Daoy (cell line): ENCODE measurements at regions not wholly inside any gene's neighbourhood (a gene's known extent, or its start where the extent isn't known, plus 50 kb on each side); places are given as distances from the start of the nearest gene placed in this dataset.
A peak's percentile ranks its signal among the peaks of the same experiment; 100 is the strongest.
"Not testable (repeated sequence)": the region's sequence is repeated elsewhere in the genome, so short reads cannot be mapped to it uniquely, and the experiment has no call there.

Experiments
- DNase-seq: peaks from one replicate; pipeline ENCODE4 v3.0.0-alpha.2; 2015; ENCODE audit warnings: low read depth

- DNase-seq = no peak
These were observed 938.0 kb downstream of the GALC start for GRCh38 chr14:87055007-87055406.

- DNase-seq = no peak
These were observed 940.2 kb downstream of the GALC start for GRCh38 chr14:87052646-87053225.

- no peak for DNase-seq
These were observed 942.6 kb downstream of the GALC start for GRCh38 chr14:87050421-87050820.

- peak; percentile 35 for DNase-seq
These were observed 943.0 kb downstream of the GALC start for GRCh38 chr14:87049950-87050349.

DNA sequence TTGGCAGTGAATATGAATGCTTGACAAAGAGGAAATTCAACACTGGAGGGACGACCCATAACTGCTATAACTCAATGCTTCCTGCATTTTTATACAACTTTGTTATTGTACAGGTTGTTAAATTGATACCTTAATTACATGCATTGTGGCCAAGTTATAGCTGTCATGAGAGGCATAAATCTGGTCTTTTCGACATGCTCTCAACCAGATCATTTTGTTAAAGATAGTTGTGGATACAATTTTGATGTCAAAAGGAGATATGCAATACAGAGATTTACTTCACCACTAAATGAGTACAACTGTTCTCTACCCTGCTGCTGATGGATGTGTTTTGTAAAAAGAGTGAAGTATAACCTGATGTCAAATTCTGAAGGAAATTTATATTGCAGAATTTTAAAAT, 946.0 kb downstream of the GALC start:
- DNase-seq = no peak

DNA sequence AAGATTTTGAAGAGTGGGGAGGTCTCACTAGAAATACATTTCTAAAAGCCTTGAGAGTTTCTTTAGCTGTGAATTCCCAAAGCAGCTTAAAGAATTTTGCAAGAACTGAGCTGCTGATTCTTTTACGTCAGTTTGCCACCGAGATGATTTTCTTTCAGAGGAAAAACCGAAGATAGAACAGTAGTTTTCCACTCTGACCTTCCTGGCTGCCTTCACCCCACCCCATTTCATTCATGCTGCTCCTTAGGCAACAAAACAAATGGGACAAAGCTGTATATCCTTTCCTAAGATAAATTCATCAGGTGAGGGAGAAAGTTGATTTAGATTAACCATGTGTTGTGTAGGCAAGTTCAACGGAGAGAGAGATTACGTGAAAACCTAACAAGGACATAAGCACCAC, 947.0 kb downstream of the GALC start:
- DNase-seq = no peak

- no peak for DNase-seq
These were observed 947.7 kb downstream of the GALC start for GRCh38 chr14:87045246-87045645.

DNA sequence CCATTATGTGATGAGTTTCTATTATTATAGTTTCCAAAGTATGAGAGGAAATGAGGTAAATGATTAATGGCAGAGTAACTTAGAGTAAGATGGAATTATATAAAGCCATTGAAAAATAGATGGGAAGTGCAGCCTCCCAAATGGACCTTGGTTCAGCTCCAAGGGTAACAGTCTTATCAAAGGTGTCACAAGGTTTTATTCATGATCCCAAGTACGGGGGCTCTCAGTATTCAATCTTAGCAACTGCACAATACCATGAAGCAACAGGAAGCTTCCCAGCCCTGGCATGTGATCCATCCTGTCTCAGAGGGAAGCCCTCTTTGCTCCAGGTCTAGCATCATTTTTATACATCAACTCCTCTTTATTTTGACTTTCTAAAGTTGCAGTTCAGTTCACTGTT, 948.2 kb downstream of the GALC start:
- no peak for DNase-seq

DNA sequence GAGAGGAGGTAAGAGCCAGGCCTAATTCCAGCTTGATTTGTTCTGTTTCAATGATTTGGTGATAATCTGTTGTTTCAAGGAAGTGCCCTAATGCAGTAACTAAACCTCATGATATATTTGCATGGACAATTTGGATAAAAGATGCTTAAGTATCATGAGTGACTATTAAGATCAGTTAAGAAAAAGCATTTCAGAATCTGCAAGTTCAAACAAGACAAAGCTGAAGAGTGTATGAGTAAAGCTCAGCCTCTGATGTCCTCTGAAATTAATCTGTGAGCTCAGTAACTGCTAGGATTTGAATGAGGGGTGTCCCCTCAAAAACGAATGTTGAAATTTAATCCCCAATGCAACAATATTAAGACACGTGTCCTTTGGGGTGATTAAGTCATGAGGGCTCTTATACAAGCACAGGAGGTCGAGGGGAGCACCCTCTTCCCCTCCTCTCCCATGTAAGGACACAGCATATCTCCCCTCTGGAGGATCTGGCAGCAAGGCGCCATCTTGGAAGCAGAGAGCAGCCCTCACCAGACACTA, 949.2 kb downstream of the GALC start:
- DNase-seq = no peak

DNA sequence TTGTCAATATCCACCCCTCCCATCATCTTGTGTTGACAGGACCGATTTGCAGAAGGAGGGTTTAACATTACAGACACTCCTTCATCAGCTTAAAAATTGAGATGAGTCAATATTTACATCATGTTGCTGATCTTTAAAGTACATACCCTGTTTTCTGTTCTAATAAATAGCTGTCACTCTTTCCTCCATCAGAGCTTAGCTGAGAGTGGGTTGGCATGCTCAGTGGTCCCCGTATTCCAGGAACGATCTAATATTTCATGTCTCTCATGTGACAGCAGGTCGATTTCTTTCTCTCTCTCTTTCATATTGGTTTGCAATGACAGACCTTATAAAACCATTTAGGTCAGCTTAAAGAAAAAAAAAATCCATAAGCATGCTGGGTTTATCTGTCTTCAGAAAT, 950.6 kb downstream of the GALC start:
- no peak for DNase-seq

DNA sequence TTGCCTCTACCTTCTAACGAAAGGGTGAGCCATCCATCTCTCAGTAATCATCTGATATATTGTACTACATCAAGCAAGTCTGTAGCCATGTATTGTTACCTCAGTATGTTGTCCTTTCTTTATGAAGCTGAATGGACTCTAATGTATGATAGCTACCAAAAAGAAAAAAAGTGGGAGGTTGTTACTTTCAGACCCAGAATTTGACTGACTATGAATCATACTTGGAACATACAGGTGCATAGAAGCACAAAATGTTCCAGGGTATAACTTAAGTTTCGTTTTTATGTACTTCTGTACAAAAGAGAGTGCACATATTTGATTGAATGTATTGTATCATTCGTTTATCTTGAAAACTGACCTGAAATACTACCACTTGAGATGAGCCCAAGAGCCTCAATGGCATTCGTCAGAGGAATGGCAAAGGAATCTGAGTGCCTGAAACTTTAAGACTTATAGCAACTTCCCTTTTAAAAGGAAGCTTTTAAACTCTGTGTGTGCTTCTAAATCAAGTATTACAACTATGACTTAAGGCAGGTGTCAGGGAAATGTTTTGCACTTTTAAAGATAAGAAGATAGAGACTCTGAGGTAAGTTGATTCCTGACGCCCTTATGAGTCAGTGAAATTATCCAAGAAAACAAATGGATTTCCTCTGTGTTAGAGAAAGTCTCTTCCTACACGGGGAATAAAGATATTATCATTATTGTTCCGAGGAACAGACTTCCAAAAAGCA, 951.5 kb downstream of the GALC start:
- DNase-seq = no peak

DNA sequence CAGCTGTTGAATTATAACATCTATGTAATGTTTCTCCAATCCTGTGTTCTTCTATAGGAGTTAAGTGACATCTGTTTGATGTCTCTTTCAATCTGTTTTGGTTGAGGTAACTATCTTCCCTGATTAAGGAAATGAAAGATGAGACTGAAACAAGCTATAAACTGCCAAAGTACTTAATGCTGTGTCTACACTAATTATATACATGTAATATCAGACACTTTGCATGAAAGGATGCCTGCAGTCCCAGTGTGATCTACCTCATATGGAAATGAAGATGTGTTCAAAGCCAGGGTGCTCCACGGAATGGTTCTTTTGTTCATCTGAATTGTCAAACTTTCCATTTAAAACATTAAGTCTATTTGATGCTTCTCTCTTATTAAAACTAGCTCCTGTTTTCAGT, 958.3 kb downstream of the GALC start:
- DNase-seq = no peak

DNA sequence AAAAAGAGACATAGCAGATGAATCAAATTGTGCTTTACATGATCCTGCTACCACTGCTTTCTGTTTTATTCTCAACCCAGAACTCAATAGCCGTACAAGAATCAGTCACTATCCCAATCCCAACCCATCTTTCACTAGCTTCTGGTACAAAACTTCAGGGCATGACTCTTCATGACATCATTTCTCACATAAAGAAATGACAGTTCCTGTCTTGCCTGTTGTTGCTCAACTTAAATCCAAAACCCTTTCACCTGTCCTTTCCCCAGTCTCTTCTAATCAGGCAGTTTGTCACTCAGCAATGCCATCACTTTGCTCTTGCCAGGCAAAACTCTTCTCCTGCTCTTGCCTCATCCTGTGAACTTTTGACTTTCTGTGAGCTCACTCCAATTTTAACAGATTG, 962.8 kb downstream of the GALC start:
- DNase-seq = no peak

DNA sequence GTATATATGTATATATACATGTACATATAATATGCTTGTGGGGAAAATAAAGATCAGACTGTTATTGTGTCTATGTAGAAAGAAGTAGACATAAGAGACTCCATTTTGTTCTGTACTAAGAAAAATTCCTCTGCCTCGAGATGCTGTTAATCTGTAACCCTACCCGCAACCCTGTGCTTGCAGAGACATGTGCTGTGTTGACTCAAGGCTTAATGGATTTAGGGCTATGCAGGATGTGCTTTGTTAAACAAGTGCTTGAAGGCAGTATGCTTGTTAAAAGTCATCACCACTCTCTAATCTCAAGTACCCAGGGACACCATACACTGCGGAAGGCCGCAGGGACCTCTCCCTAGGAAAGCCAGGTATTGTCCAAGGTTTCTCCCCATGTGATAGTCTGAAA, 972.9 kb downstream of the GALC start:
- DNase-seq = not testable (repeated sequence)

DNA sequence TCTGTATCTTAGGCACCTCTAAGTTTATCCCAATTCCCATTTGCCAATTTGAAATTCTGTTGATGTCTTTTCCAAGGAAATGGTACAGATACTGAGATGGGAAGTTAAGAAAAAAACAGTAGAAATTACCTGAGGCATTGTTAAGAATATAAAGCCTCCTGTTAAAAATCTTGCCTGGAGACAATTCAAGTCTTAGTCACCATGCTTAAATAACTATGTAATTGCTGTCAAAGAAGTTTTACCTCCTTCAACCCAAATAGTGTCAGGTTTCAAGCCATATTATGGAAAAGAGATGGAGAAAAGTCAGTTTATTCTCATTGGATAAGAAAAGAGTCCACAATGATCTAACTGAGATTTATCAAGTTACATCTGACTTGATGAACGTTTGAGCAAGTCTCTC, 974.7 kb downstream of the GALC start:
- no peak for DNase-seq

GRCh38 chr14:87017335-87017734, 975.6 kb downstream of the GALC start:
- DNase-seq = no peak

DNA sequence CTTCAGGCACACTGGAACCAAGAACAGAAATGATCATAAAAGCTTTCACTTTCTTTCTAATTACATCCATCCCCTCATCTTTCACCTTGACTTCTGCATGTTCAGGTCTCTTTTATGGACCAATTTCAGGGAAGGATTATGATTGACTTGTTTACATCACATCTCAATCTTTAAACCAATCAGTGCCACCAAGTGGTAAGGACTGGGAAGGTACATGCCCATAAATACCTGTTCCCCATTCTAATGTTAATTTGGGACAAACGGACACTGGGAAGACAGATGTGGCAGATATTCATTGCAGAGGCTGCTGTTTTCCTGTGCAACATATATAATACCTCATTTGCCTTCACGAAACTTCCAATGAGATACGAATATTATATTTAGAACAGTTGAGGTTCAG, 978.1 kb downstream of the GALC start:
- DNase-seq = peak; percentile 4

DNA sequence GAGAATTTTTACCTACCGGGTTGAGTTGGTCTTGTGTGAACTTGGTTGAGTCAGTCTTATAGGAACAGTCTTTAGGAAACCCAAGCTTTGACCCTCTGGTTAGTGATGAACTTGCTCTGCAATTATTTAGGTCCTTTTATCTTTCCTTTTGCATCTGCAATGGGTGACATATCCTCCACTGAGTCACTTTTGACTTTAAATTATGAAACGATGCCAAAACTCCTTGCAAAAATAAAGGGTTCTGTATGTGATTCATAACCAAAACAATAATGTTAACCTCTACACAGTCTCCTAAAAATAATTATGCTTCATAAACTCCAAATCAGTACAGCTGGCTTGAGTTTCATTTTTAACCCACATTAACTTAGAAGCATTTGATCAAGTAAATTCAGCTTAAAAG, 979.4 kb downstream of the GALC start:
- peak; percentile 52 for DNase-seq

DNA sequence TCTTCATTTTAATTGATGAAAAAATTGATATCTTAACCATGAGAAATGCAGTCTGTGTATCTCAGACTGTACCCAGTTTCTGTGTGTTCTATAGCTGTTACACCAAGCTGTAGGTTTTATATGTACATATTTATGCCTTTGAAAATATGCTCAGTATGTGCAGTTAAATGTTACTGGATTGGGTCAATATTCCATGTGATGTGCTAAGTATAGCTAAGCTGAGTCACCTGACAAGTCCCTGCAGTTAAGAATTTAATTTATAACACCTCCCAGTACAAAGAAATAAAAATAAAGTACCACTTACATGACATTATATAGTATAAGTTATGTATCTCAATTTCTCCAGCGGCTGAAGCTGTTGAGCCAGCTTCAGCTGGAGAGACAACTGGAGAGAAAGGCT, 984.0 kb downstream of the GALC start:
- DNase-seq = no peak

- no peak for DNase-seq
These were observed 987.7 kb downstream of the GALC start for GRCh38 chr14:87005280-87005679.

DNA sequence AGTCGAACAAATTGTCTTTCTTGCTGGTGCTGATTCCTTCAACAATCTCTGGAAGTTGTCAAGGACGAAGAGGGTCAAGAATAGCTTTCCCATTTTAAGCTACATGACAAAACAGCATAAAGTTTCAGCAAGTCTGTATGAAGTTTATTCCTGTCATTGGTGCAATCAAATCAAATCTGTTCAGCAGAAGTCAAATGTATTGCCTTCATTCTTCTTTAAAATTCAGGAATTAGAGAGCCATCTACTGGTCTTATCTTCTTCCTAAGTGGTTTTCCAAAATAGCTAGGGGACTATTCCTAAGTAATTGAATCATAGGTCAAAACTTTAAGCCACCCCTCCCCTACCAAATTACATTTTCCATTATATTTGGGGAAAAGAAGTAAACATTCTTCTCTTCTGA, 990.2 kb downstream of the GALC start:
- DNase-seq = no peak

- no peak for DNase-seq
These were observed 991.6 kb downstream of the GALC start for GRCh38 chr14:87001333-87001732.

DNA sequence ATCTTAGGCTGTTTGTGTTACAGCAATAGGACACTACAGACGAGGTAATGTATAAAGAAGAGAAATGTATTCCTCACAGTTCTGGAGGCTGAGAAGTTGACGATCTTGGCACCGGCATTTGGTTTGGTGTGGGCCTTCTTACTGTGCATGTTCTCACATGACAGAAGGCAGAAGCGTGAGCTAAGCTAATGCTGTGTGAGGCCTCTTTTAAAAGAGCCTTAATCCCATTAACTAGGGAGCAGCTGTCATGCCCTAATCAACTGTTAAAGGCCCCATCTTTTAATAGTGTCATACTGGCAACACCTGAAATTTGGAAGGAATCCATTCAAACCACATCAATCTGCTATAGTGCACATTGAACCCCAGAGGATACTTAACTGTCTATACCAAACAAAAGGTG, 992.9 kb downstream of the GALC start:
- DNase-seq = no peak

DNA sequence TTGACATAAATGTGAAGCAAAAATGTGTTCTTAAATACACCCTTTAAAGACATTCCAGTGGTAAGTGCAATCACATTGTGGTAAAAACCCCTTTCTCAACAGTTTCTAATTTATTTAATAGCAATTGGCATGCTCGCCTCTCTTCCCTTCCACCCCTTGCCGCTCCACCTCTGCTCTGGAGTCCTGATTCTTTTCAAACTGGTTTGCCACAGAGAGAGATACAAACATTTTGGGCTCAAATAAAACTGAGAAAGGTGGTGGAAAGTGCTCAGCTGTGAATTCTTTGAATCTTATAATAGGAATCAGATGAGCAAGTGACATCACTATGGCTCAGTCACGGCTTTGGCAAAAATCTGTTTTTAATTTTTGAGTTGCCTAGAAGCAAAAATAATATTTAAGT, 993.9 kb downstream of the GALC start:
- no peak for DNase-seq
